Activated CD8-positive, alpha-beta memory T cell treated with anti-CD3 and anti-CD28 coated beads for 24 hours (primary cell): ENCODE measurements at regions not wholly inside any gene's neighbourhood (a gene's known extent, or its start where the extent isn't known, plus 50 kb on each side); places are given as distances from the start of the nearest gene placed in this dataset.
"Not testable (repeated sequence)": the region's sequence is repeated elsewhere in the genome, so short reads cannot be mapped to it uniquely, and the experiment has no call there.

Source experiments
- DNase-seq: peaks from one replicate; pipeline ENCODE4 v3.0.0-alpha.2; 2020

DNA sequence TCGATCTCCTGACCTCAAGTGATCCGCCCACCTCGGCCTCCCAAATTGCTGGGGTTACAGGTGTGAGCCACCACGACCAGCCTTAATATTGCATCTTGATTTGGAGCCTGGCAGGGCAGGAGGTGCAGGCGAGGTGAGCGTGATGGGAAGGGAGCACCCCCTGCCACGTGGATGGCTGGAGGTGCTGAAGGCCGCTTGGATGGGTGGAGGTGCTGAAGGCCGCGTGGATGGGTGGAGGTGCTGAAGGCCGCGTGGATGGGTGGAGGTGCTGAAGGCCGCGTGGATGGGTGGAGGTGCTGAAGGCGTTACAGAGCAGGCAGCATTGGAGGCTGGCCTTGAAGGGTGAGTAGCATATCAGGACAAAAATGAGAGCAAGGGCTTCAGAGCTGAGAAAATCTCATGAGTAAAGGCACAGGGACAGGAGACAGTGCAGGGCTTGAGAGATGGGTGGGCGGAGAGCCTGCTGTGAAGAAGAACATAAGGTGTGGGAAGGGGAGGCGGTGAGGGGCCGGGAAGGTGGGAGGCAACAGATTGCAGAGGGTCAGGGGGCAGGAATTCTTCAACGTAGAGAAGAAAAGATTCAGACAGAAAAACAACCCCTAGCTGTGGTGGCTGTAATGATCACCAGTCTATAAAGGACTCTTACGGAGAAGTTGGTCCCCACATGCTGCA, 101.7 kb upstream of the SEC14L1 start:
- DNase-seq, result no peak

DNA sequence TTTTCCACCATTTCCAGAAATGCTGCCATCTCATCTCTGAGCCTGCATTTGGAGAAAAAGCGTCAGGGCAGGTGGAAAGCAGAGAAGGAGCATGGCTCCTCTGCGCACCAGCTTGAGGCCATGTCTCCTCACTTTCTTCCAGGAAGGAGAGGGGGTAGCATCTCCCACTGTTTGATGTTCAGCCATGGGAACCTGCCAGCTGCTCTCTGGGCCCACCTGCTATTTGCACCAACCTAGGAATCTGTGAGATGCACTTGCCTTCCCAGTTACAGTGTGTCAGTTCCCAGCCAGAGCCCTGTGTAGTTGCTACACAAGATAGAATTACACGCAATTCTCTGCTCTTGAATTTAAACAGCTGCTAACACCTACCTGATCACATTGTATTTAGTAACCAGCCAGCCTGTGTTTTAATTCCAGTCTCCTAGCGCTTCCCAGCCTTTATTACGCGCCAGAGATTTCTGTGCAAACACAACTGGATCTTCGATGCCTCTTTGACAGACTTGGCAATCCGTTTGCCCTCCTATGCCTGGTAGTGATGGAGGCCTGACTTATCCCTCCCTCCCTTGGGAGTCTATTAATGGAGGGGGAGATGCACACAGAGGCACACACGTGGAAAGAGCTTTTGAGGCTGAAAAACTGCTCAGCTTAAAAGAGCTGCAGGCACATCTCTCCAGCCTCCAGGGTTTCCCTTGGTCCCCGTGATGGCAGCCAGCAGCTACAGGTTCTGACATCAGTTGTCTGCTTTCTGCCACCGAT, 98.1 kb upstream of the SEC14L1 start:
- DNase-seq, result no peak

DNA sequence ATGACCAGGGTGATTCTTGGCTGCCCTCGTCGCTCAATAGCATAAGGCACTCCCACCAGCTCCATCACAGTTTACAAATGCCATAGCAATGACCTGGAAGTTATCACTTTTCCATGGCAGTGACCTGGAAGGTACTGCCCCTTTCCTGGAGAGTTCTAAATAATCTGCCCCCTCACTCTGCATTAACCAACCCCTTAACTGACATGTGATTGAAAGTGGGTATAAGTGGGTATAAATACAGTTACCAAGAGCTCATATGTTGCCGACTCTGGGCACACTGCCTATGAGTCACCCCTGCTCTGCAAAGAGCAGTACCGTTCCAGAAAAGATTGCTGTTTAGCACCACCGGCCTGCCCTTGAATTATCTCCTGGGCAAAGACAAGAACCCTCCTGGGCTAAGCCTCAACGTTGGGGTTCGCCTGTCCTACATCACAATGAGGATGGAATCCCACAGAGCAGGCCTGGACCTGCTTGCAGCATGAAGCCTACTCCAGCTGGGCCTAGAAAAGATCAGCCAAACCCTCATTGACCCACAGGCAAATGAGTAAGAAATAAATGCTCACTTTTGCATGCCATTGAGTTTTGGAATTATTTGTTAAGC, 95.2 kb upstream of the SEC14L1 start:
- DNase-seq, result no peak

DNA sequence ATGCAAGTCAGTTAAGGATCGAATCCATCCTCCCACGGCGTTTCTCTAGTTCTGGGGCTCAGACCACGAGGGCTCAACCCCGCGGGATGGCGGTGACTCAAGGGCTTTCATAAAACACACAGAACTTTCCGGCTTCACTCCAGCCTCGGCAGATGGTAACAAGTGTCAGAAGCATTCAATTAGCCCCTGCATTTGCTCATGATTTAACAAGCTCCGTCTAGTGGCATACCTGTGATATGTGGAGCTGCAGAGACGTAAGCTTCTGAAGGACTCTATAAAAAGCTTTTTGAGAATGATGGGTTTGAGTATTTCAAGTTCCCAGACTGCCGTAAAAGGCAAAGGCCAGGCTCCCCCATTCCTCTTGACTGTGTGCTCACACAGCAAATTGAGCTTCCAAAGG, 91.3 kb upstream of the SEC14L1 start:
- DNase-seq, result no peak

DNA sequence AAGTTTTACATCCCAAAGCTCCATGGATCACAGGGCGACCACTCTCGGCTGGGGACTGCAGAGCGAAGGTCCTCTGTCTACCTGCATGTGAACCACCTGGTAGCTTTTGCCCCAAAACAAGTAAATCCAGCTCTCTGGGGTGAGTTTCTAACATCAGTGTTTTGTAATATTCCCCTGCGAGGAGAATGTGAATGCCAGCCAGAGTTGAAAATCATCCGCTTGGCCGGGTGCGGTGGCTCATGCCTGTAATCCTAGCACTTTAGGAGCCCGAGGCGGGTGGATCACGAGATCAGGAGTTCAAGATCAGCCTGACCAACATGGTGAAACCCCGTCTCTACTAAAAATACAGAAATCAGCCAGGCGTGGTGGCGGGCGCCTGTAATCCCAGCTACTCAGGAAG, 89.9 kb upstream of the SEC14L1 start:
- not testable (repeated sequence) for DNase-seq

DNA sequence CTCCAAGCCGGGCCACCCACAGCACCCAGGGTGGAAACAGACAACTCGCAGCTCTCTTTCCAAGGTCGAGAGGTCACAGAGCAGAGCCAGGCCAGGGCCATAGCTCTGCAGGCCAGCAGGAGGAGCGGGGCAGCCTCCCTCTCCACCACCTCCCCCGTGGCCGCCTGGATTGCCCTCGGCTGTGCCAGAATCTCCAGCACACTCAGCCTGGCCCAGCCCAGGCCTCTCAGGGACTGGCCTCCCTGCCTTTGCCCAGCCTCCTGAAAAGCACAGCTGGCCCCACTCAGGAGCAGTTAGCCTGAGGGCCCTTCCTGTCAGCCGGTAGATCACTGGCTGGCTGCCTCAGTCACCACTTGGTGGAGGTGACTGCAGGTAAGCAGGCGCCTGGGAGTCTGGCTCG, 85.8 kb upstream of the SEC14L1 start:
- no peak for DNase-seq

DNA sequence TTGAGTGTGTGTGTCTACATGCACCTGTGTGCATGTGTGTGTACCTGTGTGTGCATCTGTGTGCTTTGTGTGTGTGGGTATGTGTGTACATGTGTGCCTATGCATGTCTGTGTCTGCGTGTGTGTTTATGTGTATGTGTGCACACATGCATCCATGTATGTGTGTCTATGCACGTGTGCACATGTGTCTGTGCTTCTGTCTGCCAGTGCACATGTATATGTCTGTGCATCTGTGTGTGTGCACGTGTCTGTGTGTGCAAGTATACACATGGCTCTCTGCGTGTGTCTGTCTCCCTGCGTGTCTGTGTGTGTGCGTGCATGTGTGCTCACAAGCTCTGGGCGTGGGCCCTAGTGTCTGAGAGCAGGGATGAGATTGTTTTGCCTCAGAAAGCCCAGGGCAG, 85.3 kb upstream of the SEC14L1 start:
- DNase-seq, result no peak

DNA sequence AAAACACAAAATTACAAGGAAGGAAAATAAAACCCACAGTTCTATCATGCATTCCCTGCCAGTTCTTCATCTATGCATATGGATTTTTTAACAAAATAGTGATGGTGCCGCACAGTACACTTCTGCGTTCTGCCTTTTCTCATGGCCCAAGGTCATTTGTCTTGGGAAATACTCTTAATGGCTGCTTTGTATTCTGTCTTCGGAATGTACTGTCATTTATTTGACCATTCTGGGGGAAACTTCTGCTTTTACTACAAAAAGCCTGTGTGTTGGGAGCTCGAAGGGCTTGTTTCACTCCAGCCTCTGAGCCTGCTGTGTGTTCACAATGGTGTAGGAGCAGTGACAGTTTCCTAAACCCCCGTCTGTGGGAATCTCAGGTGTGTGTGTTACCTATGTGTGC, 82.8 kb upstream of the SEC14L1 start:
- DNase-seq, result no peak

DNA sequence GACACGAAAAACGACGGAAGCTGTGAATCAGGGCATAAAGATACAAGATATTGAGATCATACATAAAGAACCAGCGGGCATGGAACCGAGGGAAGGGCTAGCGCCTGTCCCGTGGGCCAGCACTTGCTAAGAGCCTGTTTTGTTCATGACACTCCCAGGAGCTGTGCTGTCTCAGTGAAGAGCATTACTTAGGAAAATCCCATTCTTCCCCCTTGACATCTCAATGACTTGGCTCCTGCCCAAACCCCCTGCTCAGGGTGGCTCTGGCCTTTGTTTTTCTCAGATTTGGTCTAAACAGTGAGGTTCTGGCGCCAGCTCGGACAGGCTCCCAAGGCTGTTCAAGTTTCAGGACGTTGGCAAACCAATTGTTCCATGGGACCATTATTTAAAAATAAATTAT, 79.1 kb upstream of the SEC14L1 start:
- no peak for DNase-seq

DNA sequence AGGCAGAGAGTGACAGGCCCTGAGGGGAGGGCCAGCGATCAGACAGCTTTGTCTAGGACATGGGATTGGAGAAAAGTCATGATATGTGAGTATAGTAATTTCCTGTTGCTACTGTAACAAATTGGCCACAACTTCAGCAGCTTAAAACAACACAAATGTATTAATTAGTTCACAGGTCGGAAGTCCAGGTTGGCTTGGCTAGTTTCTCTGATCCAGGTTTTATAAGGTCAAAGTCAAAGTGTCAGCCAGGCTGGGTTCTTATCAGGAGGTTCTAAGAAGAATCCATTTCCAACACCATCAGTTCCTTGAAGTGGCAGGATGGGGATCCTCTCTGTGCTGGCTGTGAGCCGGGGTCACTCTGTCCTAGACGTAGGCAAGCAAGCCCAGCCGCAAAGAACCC, 76.2 kb upstream of the SEC14L1 start:
- DNase-seq, result no peak

DNA sequence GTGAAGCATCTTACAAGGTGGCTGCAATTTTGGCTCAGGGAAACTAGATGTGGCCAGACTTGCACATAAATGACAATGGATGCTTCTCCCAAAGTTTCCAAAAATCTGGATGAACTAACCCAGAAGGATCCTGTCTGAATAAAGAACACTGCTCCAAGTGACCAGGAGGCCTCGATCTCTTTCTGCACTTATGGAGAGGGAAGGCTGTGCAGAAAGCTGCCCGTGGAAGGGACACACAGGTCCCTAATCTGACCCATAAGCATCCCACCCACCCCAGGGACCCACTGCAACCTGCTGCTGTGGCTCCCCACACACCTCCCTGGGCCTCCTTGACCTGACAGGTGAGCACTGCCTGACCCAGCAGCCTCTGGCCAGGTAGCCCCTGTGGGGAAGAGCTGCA, 74.6 kb upstream of the SEC14L1 start:
- DNase-seq, result no peak

DNA sequence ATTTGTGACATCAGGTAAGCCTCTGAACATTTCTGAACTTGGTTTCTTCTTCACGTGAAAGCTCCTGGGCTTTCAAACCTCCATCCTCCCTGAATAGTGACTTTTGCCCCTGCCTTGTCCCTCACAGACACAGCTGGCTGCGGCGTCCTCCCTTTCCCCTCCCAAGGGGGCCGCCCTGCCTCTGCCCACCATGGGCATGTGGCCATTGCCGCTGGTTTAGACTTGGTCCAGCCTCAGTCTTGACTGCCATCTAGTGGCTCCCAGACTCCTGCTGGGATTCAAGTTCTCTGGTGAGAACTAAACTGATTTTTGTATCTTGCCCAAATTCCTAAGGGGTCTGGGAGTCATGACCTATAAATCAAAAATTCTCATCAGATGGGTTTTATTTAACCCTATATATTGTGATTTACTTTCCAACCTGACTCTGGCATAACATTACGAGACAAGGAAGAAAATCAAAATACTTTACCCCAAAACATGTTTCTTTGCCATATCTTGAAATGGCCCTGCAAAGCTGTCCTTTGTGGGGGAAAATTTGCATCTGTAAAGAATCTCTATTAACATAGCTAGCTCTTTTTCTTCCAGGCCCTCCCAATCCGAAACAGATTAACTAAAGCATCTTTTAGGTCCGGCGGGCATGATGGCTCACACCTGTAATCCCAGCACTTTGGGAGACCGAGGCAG, 73.9 kb upstream of the SEC14L1 start:
- peak; percentile 74 for DNase-seq

DNA sequence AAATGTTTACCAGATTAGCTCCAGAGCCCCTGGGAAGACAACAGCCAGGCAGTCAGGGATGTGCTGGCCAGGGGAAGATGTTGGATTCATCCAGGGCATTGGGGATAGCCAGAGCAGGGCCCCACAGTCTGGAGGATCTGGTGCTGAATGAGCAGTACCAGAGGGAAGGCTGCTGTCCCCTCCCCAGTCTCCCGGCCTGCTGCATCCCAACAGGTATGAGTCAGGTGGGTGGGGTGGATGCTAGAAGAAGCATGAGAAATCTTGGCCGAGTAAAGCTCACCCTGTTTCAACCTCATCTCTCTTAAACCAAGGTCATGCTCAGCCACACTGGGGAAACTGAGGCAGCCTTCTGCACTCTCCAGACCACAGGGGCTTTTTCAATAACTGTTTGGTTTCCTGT, 71.9 kb upstream of the SEC14L1 start:
- no peak for DNase-seq

DNA sequence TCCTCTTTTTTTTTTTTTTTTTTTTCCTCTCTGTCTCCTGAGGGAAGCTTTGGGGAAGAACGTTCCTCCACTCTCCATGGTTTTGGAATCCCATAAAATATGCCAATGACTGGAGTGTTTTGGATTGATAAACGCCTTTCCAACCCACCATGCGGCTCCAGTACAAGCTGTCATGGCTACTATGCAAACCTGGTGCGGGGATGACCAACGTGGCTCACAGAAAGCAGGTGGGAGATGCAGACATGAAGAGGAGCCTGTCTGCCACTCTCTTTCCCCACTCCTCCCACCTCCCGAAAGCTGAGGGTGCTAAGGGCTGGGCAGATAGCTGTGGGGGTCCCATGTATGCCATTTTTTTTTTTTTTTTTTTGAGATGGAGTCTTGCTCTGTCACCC, 69.9 kb upstream of the SEC14L1 start:
- DNase-seq, result no peak

DNA sequence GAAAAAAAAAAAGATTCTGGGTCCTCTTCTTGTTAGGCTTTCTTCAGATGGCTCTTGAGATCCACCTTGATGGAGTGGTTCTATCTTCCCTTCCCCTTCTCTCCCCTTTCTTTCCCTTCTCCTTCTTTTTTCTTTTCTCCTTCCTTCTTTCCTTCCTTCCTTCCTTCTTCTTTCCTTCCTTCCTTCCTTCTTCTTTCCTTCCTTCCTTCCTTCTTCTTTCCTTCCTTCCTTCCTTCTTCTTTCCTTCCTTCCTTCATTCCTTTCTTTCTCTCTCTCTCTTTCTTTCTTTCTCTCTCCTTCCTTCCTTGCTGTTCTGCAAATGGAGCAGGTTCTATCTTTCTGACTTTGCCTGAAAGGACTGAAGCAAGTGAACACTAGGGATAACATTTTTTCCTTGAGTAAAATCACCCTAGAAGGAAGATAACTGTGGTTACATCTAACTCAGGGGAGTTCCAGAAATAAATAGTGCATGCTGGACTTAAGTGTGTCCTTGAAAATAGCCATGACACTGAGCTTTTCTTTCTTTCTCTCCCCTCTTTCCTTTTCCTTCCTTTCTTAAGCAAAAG, 68.8 kb upstream of the SEC14L1 start:
- DNase-seq, result no peak

DNA sequence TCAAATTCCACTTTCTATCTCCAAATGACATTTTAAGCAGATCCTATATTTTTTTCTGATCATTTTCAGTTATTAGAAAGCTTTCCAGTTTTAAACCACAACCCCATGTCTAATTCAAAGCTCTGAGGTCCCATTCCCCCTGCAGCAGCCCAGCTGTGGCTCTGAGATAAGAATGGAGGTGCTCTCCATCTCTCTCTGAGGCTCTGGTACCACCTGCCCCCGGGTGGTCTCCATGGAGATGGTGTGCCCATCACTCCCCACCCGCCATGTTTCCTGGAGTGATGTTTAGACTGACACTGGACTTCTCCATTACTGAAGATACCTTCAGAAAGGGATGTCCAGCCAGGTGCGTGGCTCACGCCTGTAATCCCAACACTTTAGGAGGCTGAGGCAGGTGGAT, 68.1 kb upstream of the SEC14L1 start:
- no peak for DNase-seq

DNA sequence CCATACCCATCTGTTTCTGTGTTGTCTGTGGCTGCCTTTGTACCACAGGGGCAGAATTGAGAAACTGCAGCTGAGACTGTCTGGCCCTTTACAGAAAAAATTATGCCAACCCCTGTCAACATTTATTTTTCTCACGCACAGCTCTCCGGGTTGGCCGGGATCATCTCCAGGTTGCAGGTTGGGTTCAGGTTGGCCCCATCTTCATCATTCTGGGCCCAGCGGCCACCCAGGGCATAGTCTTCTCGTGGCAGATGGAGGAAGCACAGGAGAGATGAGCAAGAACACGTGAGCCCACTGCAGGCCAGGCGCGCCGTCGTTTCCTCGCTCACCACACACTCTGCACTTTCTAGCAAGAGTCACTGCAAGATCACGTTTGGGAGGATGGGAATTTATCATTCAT, 66.1 kb upstream of the SEC14L1 start:
- DNase-seq, result no peak

DNA sequence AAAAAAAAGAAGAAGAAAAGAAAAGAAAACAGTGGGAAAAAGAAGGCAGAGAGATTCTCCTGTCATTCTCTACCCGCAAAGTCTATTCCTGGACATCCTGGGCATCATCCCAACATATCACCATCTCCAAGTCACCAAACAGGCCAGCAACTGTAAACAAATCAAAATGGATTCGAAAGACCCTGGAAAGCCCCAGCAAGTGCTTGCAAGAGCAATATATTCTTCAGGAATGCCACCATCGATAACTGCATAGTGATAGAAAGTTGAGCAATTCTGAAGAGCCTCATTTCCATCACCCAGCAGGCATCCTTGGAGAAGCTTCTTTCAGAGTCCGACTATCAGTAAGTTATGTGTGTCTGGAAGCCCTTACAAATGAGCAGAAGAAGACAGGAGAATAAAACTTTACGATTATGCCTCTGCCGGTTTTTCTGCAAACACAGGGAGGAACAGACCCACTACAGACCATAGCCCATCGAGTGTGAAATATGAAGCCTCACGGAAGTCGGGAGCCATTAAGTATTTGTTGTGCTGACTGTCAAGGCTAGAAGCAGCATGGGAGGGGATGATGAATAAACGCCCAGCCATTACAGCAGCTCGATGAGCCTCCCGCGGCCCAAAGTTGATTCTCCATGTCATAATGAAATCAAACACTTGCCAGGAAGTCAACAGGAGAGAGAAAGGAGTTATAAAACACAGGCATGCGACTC, 64.5 kb upstream of the SEC14L1 start:
- DNase-seq, result no peak

DNA sequence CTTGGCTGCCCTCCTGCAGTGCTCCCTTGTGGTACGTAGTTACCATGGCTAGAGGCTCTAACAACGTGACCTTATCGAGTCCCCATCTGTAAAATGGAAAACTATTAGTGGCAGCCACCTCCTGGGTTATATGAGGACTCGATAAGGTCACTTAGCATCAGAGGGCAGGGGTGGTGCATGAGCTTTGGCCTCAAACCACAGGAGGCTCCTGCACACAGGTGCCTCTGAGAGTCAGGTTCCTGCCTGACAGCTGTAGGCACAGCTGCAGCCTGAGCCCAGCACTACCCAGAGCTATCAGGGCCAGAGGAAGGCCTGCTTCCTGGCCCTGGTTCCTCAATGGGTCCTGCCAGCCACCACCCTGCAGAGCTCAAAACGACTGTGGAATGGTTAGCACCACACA, 57.2 kb upstream of the SEC14L1 start:
- no peak for DNase-seq

DNA sequence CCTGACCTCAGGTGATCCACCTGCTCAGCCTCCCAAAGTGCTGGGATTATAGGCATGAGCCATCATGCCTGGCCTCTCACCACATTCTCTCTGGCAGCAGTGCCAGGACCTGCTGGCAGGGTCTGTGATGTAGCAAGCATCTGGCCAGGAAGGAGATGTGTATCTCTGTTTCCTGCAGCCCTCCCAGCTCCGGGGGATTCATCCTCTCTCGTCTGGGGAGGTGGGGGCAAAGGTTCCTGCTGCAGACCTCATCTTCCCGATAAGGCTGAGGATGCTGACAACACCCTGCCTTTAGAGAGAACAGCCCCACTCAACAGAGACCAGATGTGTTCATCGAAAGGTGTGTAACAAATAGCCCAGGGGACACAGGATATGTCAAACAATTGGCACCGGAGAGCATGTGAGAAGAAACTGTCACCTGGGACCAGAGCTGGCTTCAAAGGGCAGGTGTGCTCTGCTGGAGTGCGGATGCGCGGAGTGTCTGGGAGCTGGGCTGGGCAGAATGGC, 54.8 kb upstream of the SEC14L1 start:
- no peak for DNase-seq

DNA sequence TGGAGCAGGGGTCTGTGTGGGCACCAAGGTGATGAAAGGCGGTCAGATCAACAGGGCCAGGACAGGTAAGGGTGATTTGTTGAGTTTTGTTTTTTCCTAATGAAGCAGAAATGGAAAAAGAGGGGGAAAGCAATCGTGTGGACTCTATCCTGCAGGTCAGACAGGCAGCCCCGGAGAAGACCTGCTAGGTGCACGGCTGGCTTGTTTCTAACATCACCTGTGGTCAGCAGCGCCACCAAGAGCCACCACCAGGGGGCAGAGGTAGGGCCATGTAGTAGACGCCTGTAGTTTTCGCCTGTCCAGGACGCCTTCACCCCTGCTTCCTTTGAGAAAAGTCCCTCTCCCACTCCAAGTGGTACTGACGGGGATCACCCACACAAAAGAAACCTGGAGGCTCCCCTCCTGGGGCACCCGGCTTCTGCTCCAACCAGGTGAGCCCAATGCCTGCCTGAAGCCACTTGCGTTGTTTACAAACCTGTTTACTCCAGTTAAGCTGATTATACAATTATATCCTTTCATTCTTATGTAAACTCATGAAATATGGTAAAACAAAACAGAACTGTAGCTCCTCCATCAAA, 54.2 kb upstream of the SEC14L1 start:
- peak; percentile 96 for DNase-seq
